ENCODE measurements at regions not wholly inside any gene's neighbourhood (a gene's known extent, or its start where the extent isn't known, plus 50 kb on each side); places are given as distances from the start of the nearest gene placed in this dataset.
A peak's percentile ranks its signal among the peaks of the same experiment; 100 is the strongest.

DNA sequence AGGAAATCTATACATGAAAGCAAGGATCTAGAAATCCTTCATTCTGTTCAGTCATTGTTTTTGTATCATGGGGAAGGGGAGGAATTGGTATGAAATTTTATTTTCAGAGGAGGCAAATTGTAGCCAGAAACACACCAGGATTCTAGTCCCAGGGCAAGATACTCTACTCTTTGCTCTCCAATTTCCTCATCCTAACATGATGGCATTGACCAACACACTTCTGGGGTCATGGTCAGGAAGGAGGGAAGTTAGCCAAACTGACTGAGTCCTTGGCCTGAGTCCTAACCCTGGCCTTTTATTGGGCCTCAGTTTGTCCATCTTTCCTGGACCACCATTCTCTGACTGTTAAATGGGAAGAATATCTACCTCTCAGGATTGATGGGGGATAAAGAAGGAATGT is 65.5 kb downstream of the BBS10 start:
- no peak for DNase-seq
- no peak for ATAC-seq
- H3K36me3 ChIP-seq (ENCODE audit: insufficient read depth in 1 of 2, low read depth in 1 of 2), result no peaks in the 10 kb centered on the region
- H3K4me3 ChIP-seq, result no peak overlapping the region
- TF ChIP-seq, protein P1, sequence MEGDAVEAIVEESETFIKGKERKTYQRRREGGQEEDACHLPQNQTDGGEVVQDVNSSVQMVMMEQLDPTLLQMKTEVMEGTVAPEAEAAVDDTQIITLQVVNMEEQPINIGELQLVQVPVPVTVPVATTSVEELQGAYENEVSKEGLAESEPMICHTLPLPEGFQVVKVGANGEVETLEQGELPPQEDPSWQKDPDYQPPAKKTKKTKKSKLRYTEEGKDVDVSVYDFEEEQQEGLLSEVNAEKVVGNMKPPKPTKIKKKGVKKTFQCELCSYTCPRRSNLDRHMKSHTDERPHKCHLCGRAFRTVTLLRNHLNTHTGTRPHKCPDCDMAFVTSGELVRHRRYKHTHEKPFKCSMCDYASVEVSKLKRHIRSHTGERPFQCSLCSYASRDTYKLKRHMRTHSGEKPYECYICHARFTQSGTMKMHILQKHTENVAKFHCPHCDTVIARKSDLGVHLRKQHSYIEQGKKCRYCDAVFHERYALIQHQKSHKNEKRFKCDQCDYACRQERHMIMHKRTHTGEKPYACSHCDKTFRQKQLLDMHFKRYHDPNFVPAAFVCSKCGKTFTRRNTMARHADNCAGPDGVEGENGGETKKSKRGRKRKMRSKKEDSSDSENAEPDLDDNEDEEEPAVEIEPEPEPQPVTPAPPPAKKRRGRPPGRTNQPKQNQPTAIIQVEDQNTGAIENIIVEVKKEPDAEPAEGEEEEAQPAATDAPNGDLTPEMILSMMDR (IDR thresholded peaks at IDR 0.05), result no peak
- H3K27me3 ChIP-seq (ENCODE audit: insufficient read depth in 3 of 3, low read length in 2 of 3), result no peaks in the 10 kb centered on the region
- H3K9me3 ChIP-seq, result no peaks in the 10 kb centered on the region
- no peak overlapping the region for H3K27ac ChIP-seq
- no peaks in the 10 kb centered on the region for H3K4me1 ChIP-seq
- intact Hi-C loops (cut with DNase I), result no loop called here

DNA sequence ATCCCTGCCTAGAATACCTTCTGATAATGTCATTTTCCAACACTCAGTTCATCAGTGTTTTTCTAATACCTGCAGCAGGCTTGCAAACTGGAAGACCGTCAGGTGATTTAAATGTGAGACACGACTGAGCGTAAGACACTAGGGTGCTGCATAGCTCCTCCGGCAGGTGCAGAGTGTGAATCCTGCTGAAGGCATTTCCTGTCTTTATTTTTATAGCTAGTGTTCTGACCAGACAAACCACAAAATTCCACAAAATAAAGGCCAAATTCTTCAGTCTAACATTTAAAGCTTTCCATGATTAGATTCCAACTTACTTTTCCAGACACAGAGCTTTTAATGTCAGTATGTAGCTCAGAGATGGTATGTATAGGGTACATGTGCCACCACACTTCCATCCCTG is 70.7 kb downstream of the BBS10 start:
- WGBS, 3 donors, result 73 to 75% (median 73%) methylated on average over 4 of the region's 4 CpGs
- Histone ChIP-seq H3K4me1 (no peaks in the 10 kb centered on the region), H3K27ac (no peak overlapping the region), H3K27me3 (ENCODE audit: insufficient read depth in 3 of 3, low read length in 2 of 3) (no peaks in the 10 kb centered on the region), H3K36me3 (ENCODE audit: insufficient read depth in 1 of 2, low read depth in 1 of 2) (no peaks in the 10 kb centered on the region), H3K9me3 (no peaks in the 10 kb centered on the region), H3K4me3 (no peak overlapping the region)
- intact Hi-C loops (cut with DNase I), result no loop called here
- no peak for DNase-seq
- TF ChIP-seq, protein P1 (IDR thresholded peaks at IDR 0.05), result no peak
- ATAC-seq, result no peak

DNA sequence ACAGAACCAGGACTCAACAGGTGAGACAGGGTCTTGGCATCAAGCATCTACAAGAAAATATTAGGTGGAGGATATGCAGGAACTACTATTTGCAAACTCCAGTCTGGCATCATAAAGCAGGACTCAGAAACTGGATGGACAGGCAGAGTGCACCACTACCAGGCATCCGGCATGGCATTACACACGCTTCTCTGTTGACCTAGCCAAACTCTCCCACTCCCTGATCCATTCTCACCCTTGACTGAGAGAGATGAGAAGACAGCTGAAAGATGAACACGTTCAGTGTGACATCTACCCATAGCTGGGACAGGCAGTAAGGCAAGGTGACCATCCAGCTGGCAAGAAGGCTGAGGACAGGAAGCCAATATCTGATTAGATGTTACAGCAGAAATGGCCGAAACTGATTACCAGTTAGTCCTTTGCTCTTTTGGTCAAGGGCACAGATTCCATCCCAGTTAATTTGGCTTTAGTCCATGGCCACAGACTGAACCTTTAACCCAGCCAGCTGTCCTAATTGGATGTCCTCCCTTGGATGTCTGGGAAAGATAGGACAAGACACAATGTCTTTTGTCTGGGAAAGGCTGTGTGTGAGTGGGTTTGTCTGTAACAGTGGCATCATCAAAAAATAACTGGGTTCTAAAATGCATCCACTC is 71.6 kb downstream of the BBS10 start:
- 33 to 38% (median 36%) methylated on average over 4 of the region's 4 CpGs for WGBS, 3 donors

DNA sequence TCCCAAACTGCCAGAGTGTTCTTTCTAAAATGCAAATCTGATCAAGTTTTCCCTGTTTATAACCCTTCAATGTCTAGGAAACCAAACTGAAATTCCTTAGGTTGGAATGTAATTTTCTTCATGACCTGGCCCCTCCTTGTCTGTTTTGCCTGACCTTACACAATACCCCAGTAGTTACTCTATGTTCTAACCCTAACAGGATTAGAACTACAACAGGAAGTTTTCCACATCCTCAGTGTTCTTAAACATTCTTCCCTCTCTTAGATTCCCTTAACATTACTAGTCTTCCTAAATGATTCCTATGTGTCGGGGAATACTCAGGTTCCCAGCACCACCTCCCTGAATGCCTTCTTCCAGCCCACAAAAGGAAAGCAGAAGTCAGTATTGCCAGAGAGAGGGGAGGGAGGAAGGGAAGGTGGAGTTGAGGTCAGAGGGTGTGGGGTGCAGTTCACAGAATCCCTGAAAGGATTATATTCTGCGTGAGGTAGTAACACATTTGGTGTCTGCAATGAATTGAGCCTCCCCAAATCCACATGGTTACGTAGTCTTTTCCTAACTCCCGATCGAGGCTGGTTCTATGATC is 72.6 kb downstream of the BBS10 start:
- ATAC-seq, result no peak
- Histone ChIP-seq H3K36me3 (ENCODE audit: insufficient read depth in 1 of 2, low read depth in 1 of 2) (no peaks in the 10 kb centered on the region), H3K4me1 (no peaks in the 10 kb centered on the region), H3K4me3 (no peak overlapping the region), H3K27me3 (ENCODE audit: insufficient read depth in 3 of 3, low read length in 2 of 3) (no peaks in the 10 kb centered on the region), H3K27ac (no peak overlapping the region), H3K9me3 (no peaks in the 10 kb centered on the region)
- TF ChIP-seq, protein P1 (IDR thresholded peaks at IDR 0.05), result no peak
- intact Hi-C loops (cut with DNase I), result no loop called here
- DNase-seq, result no peak
- WGBS, 3 donors, result 92 to 96% (median 93%) methylated on average over 5 of the region's 5 CpGs

More for the DNA sequence above, 71.6 kb downstream of the BBS10 start:
- Histone ChIP-seq H3K27ac (no peak overlapping the region), H3K36me3 (ENCODE audit: insufficient read depth in 1 of 2, low read depth in 1 of 2) (no peaks in the 10 kb centered on the region), H3K27me3 (ENCODE audit: insufficient read depth in 3 of 3, low read length in 2 of 3) (no peaks in the 10 kb centered on the region), H3K9me3 (no peaks in the 10 kb centered on the region), H3K4me1 (no peaks in the 10 kb centered on the region), H3K4me3 (no peak overlapping the region)
- TF ChIP-seq, protein P1 (IDR thresholded peaks at IDR 0.05), result no peak
- intact Hi-C loops (cut with DNase I), result no loop called here
- DNase-seq (no peak), ATAC-seq (peak in 3 of 4 donors; percentile 21 to 59 (median 55))

Data from psoas muscle (tissue), 7 donors.